Central memory CD8-positive, alpha-beta T cell (primary cell): ENCODE measurements at regions not wholly inside any gene's neighbourhood (a gene's known extent, or its start where the extent isn't known, plus 50 kb on each side); places are given as distances from the start of the nearest gene placed in this dataset.

Experiments
- ATAC-seq: fragments of 150-1000 bp; cut with Tn5 transposase; replicated peaks from 2 replicates; pipeline ENCODE4 v1.10.0; 2022; ENCODE audit warnings: mild to moderate bottlenecking, moderate FRiP score, moderate number of reproducible peaks; ENCODE audit not compliant: poor library complexity, severe bottlenecking; ENCODE audit errors: extremely low read depth
- DNase-seq, 2 donors: peaks; one replicate each; pipeline ENCODE4 v3.0.0; 2021; ENCODE audit warnings: low spot score in 2 of 2
- H3K27ac Mint-ChIP-seq: one replicate; pipeline ENCODE4 v1.8.0; 2022; ENCODE audit warnings: low read depth, mild to moderate bottlenecking, moderate library complexity, mixed read lengths
- H3K27me3 Mint-ChIP-seq: one replicate; pipeline ENCODE4 v1.8.0; 2022; ENCODE audit warnings: mixed read lengths
- H3K36me3 Mint-ChIP-seq: one replicate; pipeline ENCODE4 v1.8.0; 2022; ENCODE audit warnings: mild to moderate bottlenecking, moderate library complexity, mixed read lengths; ENCODE audit not compliant: insufficient read depth
- H3K4me1 Mint-ChIP-seq: one replicate; pipeline ENCODE4 v1.8.0; 2022; ENCODE audit warnings: mixed read lengths
- H3K4me3 Mint-ChIP-seq: one replicate; pipeline ENCODE4 v1.8.0; 2022; ENCODE audit warnings: mild to moderate bottlenecking, moderate library complexity, mixed read lengths
- H3K9me3 Mint-ChIP-seq: one replicate; pipeline ENCODE4 v1.8.0; 2022; ENCODE audit warnings: mixed read lengths

- no peak overlapping the region for H3K27ac Mint-ChIP-seq
- ATAC-seq: no peak
- H3K9me3 Mint-ChIP-seq: peaks cover 31% of the 10 kb centered on the region
Measured at GRCh38 chr21:16777041-16777720, 735.7 kb upstream of the CXADR start.

GRCh38 chr21:16788584-16788983 lies 724.3 kb upstream of the CXADR start:
- DNase-seq (no peak), ATAC-seq (no peak)
- peaks cover 24% of the 10 kb centered on the region for H3K9me3 Mint-ChIP-seq
- H3K4me1 Mint-ChIP-seq: no peaks in the 10 kb centered on the region
- H3K27ac Mint-ChIP-seq: no peak overlapping the region
- H3K4me3 Mint-ChIP-seq: no peak overlapping the region
- no peaks in the 10 kb centered on the region for H3K27me3 Mint-ChIP-seq
- no peaks in the 10 kb centered on the region for H3K36me3 Mint-ChIP-seq

More at GRCh38 chr21:16777041-16777720, 735.7 kb upstream of the CXADR start:
- Mint-ChIP-seq H3K4me1 (no peaks in the 10 kb centered on the region), H3K4me3 (no peak overlapping the region), H3K27me3 (no peaks in the 10 kb centered on the region), H3K36me3 (no peaks in the 10 kb centered on the region)
- DNase-seq: no peak

GRCh38 chr21:16789636-16790035 lies 723.2 kb upstream of the CXADR start:
- peaks cover 19% of the 10 kb centered on the region for H3K9me3 Mint-ChIP-seq
- H3K36me3 Mint-ChIP-seq: no peaks in the 10 kb centered on the region

GRCh38 chr21:16792101-16792500 lies 720.7 kb upstream of the CXADR start:
- no peak overlapping the region for H3K27ac Mint-ChIP-seq
- H3K36me3 Mint-ChIP-seq: no peaks in the 10 kb centered on the region
- H3K9me3 Mint-ChIP-seq: peaks cover 15% of the 10 kb centered on the region
- ATAC-seq: no peak
- H3K27me3 Mint-ChIP-seq: no peaks in the 10 kb centered on the region
- H3K4me1 Mint-ChIP-seq: no peaks in the 10 kb centered on the region
- no peak overlapping the region for H3K4me3 Mint-ChIP-seq
- no peak for DNase-seq

More at GRCh38 chr21:16789636-16790035, 723.2 kb upstream of the CXADR start:
- H3K4me1 Mint-ChIP-seq: no peaks in the 10 kb centered on the region
- no peaks in the 10 kb centered on the region for H3K27me3 Mint-ChIP-seq
- no peak overlapping the region for H3K27ac Mint-ChIP-seq
- DNase-seq (no peak), ATAC-seq (no peak)
- no peak overlapping the region for H3K4me3 Mint-ChIP-seq

- ATAC-seq: no peak
- H3K27ac Mint-ChIP-seq: no peak overlapping the region
- H3K27me3 Mint-ChIP-seq: no peaks in the 10 kb centered on the region
- peaks cover 16% of the 10 kb centered on the region for H3K9me3 Mint-ChIP-seq
- H3K36me3 Mint-ChIP-seq: no peaks in the 10 kb centered on the region
- H3K4me1 Mint-ChIP-seq: no peaks in the 10 kb centered on the region
- no peak for DNase-seq
- no peak overlapping the region for H3K4me3 Mint-ChIP-seq
Measured at GRCh38 chr21:16794950-16795349, 717.9 kb upstream of the CXADR start.

GRCh38 chr21:16796776-16797175 lies 716.1 kb upstream of the CXADR start:
- DNase-seq: no peak
- no peaks in the 10 kb centered on the region for H3K4me1 Mint-ChIP-seq
- no peak overlapping the region for H3K27ac Mint-ChIP-seq
- H3K4me3 Mint-ChIP-seq: no peak overlapping the region
- ATAC-seq: no peak
- H3K9me3 Mint-ChIP-seq: peaks cover 22% of the 10 kb centered on the region
- no peaks in the 10 kb centered on the region for H3K36me3 Mint-ChIP-seq
- no peaks in the 10 kb centered on the region for H3K27me3 Mint-ChIP-seq

GRCh38 chr21:16797540-16797939 lies 715.3 kb upstream of the CXADR start:
- Mint-ChIP-seq H3K9me3 (peaks cover 20% of the 10 kb centered on the region), H3K4me3 (no peak overlapping the region), H3K36me3 (no peaks in the 10 kb centered on the region), H3K27me3 (no peaks in the 10 kb centered on the region), H3K27ac (no peak overlapping the region), H3K4me1 (no peaks in the 10 kb centered on the region)
- DNase-seq: no peak
- no peak for ATAC-seq

- H3K27ac Mint-ChIP-seq: no peak overlapping the region
- ATAC-seq (no peak), DNase-seq (no peak)
- H3K27me3 Mint-ChIP-seq: no peaks in the 10 kb centered on the region
- H3K9me3 Mint-ChIP-seq: peaks cover 16% of the 10 kb centered on the region
- no peaks in the 10 kb centered on the region for H3K4me1 Mint-ChIP-seq
- no peaks in the 10 kb centered on the region for H3K36me3 Mint-ChIP-seq
- H3K4me3 Mint-ChIP-seq: no peak overlapping the region
Measured at GRCh38 chr21:16797966-16798365, 714.9 kb upstream of the CXADR start.

- Mint-ChIP-seq H3K4me1 (no peaks in the 10 kb centered on the region), H3K9me3 (peaks cover 16% of the 10 kb centered on the region), H3K27me3 (no peaks in the 10 kb centered on the region), H3K4me3 (no peak overlapping the region), H3K36me3 (no peaks in the 10 kb centered on the region), H3K27ac (no peak overlapping the region)
- ATAC-seq (no peak), DNase-seq (no peak)
Measured at GRCh38 chr21:16800536-16801275, 712.1 kb upstream of the CXADR start.

- Mint-ChIP-seq H3K9me3 (peaks cover 21% of the 10 kb centered on the region), H3K4me3 (no peak overlapping the region), H3K27ac (no peak overlapping the region), H3K27me3 (no peaks in the 10 kb centered on the region), H3K4me1 (no peaks in the 10 kb centered on the region), H3K36me3 (no peaks in the 10 kb centered on the region)
- no peak for DNase-seq
- ATAC-seq: no peak
Measured at GRCh38 chr21:16811011-16811410, 701.8 kb upstream of the CXADR start.

- Mint-ChIP-seq H3K9me3 (peaks cover 21% of the 10 kb centered on the region), H3K27me3 (no peaks in the 10 kb centered on the region), H3K4me3 (no peak overlapping the region), H3K4me1 (no peaks in the 10 kb centered on the region), H3K36me3 (no peaks in the 10 kb centered on the region), H3K27ac (no peak overlapping the region)
- no peak for ATAC-seq
- DNase-seq: no peak
Measured at GRCh38 chr21:16811970-16812369, 700.9 kb upstream of the CXADR start.

GRCh38 chr21:16815243-16815642 lies 697.6 kb upstream of the CXADR start:
- H3K36me3 Mint-ChIP-seq: no peaks in the 10 kb centered on the region
- H3K9me3 Mint-ChIP-seq: peaks cover 26% of the 10 kb centered on the region
- no peak for ATAC-seq
- H3K4me3 Mint-ChIP-seq: no peak overlapping the region
- DNase-seq: no peak
- no peaks in the 10 kb centered on the region for H3K27me3 Mint-ChIP-seq
- no peaks in the 10 kb centered on the region for H3K4me1 Mint-ChIP-seq
- H3K27ac Mint-ChIP-seq: no peak overlapping the region

GRCh38 chr21:16821588-16821987 lies 691.3 kb upstream of the CXADR start:
- H3K4me1 Mint-ChIP-seq: no peaks in the 10 kb centered on the region
- no peaks in the 10 kb centered on the region for H3K27me3 Mint-ChIP-seq
- no peak overlapping the region for H3K4me3 Mint-ChIP-seq
- H3K27ac Mint-ChIP-seq: no peak overlapping the region
- DNase-seq (no peak), ATAC-seq (no peak)
- H3K36me3 Mint-ChIP-seq: peaks cover 3% of the 10 kb centered on the region
- peaks cover 35% of the 10 kb centered on the region for H3K9me3 Mint-ChIP-seq
